ENCODE measurements at regions not wholly inside any gene's neighbourhood (a gene's known extent, or its start where the extent isn't known, plus 50 kb on each side); places are given as distances from the start of the nearest gene placed in this dataset.

- H4K20me1 ChIP-seq (ENCODE audit: control insufficient read depth, insufficient read depth, insufficient read length), result no peaks in the 10 kb centered on the region
- H3K23me2 ChIP-seq (ENCODE audit: insufficient read length, low read depth, low read length, poor library complexity, severe bottlenecking), result no peaks in the 10 kb centered on the region
- no peak overlapping the region for H2BK15ac ChIP-seq (ENCODE audit: low read depth, low read length)
- H2BK5ac ChIP-seq (ENCODE audit: insufficient read length, low read length), result no peak overlapping the region
- Mint-ChIP-seq H3K4me3 (no peak overlapping the region), H3K27me3 (ENCODE audit: low read depth) (no peaks in the 10 kb centered on the region), H3K36me3 (ENCODE audit: insufficient read depth in 1 of 3, low read depth in 3 of 3) (no peaks in the 10 kb centered on the region), H3K27ac (no peak overlapping the region), H3K9me3 (no peaks in the 10 kb centered on the region), H3K4me1 (peaks cover 7 to 8% of the 10 kb centered on the region in 2 experiments)
- H3K4me2 ChIP-seq (ENCODE audit: insufficient read depth, insufficient read length, low read length), result no peak overlapping the region
- no peak overlapping the region for H2AK5ac ChIP-seq (ENCODE audit: insufficient read length, low read length)
- no peak overlapping the region for H2AFZ ChIP-seq (ENCODE audit: low read length)
- H3K27ac ChIP-seq (ENCODE audit: insufficient read length, low read depth, low read length), result no peak overlapping the region
- H3K4me1 ChIP-seq (ENCODE audit: insufficient read depth, low read length), result no peaks in the 10 kb centered on the region
- H4K5ac ChIP-seq (ENCODE audit: insufficient read length, low read depth, low read length), result no peak overlapping the region
- H3K4ac ChIP-seq (ENCODE audit: low read depth, low read length), result no peak overlapping the region
- H2BK120ac ChIP-seq (ENCODE audit: low read depth, low read length, poor library complexity, severe bottlenecking), result no peak overlapping the region
- no peak overlapping the region for H3K14ac ChIP-seq (ENCODE audit: insufficient read depth, low read length)
- no peaks in the 10 kb centered on the region for H3K27me3 ChIP-seq (ENCODE audit: insufficient read depth, low read length)
- no peaks in the 10 kb centered on the region for H3K79me1 ChIP-seq (ENCODE audit: insufficient read depth, low read depth, low read length, poor library complexity, severe bottlenecking)
- H3K56ac ChIP-seq (ENCODE audit: insufficient read length, low read depth, low read length), result no peak overlapping the region
- H4K91ac ChIP-seq (ENCODE audit: insufficient read length, low read depth, low read length), result no peak overlapping the region
- no peak overlapping the region for H4K8ac ChIP-seq (replicated peaks; ENCODE audit: insufficient read length, low read depth, low read length)
- no peak for TF ChIP-seq CTCF (conservative IDR thresholded peaks at IDR 0.05)
- no peak overlapping the region for H3T11ph ChIP-seq (ENCODE audit: low read length)
- H2BK12ac ChIP-seq (ENCODE audit: insufficient read length, low read depth, low read length), result no peak overlapping the region
- no peaks in the 10 kb centered on the region for H3K9me3 ChIP-seq (ENCODE audit: control insufficient read depth, low read depth, low read length)
- WGBS (ENCODE audit: extremely low coverage, insufficient read length, low lambda C conversion rate), result no CpG with 5 or more reads among the region's 2 CpGs
- no peak overlapping the region for H3K9ac ChIP-seq (ENCODE audit: extremely low read depth, insufficient read length, low read length)
- no peak overlapping the region for H3K18ac ChIP-seq (ENCODE audit: insufficient read length, low read depth, low read length)
- no peak overlapping the region for H3K23ac ChIP-seq (ENCODE audit: insufficient read length, low read depth, low read length)
- no peak overlapping the region for H2BK20ac ChIP-seq (ENCODE audit: low read depth, low read length, poor library complexity, severe bottlenecking)
- no peaks in the 10 kb centered on the region for H3K79me2 ChIP-seq (ENCODE audit: insufficient read depth, low read length)
- no peak for DNase-seq
Observed at GRCh38 chr2:158903711-158904405, 64.6 kb upstream of the TANC1 start.
